Renal cortical epithelial cell (primary cell): ENCODE measurements at regions not wholly inside any gene's neighbourhood (a gene's known extent, or its start where the extent isn't known, plus 50 kb on each side); places are given as distances from the start of the nearest gene placed in this dataset.
A peak's percentile ranks its signal among the peaks of the same experiment; 100 is the strongest.
"Not testable (repeated sequence)": the region's sequence is repeated elsewhere in the genome, so short reads cannot be mapped to it uniquely, and the experiment has no call there.

Experiments
- DNase-seq: peaks from one replicate; pipeline ENCODE4 v3.0.0-alpha.2; 2011; ENCODE audit warnings: low read depth

DNA sequence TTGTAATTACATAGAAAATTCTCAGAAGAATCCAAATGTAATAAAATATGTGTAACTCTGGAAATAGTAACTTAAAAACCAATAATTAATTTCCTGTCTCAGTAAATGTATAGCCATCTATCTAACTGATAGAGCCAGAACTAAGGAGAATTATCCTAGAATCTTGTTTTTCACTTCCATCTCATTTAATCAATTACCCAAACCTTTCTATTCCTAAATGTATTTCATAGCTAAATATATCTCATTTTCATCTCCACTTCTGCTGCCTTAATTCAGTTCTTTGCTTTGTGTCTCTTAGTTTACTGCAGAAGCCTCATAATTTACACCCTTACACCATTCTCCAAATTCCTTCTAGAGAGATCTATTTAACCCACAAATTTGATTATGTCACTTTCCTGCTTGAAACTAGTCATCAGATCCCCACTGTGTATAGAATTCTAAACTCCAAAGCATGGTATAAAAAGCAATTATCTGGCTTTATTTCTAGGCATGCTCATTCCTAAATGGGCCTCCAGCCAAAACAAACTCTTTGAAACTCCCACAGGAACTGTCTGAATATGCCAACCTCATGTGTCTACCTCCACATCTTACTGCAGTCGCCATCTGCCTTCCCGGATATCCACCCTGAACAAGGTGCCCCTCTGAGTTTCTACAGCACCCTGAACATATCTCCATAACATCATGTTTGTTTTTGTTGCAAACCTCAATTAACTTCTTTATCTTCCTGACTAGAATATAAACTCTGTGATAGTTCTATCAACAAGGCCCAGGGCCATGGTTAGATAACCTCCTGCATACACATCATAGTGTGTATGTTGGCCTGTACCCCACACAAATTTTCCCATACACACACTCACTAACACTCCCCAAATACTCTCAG lies 70.5 kb upstream of the ADTRP start:
- DNase-seq = peak; percentile 80

GRCh38 chr6:11848346-11848651 lies 69.7 kb upstream of the ADTRP start:
- no peak for DNase-seq

GRCh38 chr6:11847515-11848345 lies 69.1 kb upstream of the ADTRP start:
- no peak for DNase-seq

DNA sequence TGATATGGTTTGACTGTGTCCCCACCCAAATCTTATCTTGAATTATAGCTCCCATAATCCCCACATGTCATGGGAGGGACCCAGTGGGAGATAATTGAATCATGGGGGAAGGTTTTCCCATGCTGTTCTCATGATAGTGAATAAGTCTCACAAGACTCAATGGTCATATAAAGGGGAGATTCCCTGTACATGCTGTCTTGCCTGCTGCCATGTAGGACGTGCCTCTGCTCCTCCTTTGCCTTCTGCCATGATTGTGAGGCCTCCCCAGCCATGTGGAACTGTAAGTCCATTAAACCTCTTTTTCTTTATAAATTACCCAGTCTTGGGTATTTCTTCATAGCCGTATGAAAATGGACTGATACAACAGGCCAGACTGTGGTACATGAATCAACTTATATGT lies 68.5 kb upstream of the ADTRP start:
- not testable (repeated sequence) for DNase-seq

DNA sequence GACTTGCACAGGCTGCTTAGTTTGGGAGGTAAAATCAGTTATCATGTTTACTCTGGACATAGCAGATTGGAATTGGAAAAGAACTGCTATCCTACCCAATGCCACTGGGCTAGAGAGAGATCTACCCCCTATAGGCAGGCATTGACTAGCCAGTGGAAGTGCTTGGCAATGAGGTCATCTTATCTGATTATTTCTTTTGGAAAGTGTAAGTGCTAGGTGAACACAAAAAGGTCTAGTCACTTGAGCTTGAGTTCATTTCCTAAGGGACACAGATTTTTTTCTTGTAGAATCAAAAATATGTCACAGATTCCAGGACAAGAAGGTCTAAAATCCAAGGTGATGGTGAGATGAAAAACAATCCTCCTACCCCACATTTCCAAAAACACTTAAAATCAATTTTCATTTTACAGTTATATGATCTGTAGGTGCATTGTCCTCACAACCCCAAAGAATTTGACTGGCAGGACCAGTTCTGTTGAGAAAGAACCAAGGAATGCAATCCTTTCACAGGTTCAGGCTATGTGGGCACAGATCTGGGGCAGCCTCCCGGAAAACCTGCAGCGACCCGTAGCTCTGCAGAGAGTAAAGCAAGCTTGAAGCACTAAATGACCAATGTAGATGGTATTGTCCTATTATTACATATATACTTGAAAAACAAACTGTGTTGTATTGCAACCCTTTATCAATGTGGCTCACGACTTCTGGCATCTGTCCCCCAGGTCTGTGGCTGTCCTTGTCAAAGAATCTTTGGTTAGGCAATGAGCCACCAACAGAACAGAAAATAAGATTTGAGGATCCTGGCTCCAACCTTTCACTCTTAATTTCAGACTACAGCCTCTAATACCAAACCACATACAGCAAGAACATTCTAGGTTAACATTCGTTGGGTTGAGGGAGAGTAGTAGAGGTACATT lies 67.3 kb upstream of the ADTRP start:
- peak; percentile 26 for DNase-seq

DNA sequence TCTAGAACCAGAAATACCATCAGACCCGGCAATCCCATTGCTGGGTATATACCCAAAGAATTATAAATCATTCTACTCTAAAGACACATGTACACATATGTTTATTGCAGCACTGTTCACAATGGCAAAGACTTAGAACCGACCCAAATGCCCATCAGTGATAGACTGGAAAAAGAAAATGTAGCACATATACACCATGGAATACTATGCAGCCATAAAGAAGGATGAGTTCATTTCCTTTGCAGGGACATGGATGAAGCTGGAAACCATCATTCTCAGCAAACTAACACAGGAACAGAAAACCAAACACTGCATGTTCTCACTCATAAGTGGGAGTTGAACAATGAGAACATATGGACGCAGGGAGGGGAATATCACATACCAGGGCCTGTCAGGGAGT lies 64.2 kb upstream of the ADTRP start:
- not testable (repeated sequence) for DNase-seq

DNA sequence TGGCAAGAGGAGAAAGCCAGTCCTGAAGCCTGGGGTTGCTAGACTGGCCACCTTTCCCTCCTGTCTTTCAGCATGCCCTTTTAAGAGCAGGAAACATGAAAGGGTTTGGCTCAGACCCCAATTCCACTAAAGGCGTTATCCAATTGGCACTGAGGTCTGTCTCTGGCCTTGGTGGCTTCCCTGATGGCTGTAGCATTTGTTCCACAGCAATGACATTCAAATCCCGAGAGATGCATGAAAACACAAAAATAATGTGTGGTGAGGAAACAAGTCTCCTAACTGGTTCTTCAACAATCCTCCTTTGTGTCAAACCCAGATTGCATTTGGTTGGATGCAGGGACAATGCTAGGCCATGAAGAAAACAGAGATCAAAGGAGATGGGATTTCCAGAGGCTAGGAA lies 56.5 kb upstream of the ADTRP start:
- no peak for DNase-seq

- DNase-seq = peak; percentile 62
Observed at GRCh38 chr6:11833626-11834592, 55.3 kb upstream of the ADTRP start.

DNA sequence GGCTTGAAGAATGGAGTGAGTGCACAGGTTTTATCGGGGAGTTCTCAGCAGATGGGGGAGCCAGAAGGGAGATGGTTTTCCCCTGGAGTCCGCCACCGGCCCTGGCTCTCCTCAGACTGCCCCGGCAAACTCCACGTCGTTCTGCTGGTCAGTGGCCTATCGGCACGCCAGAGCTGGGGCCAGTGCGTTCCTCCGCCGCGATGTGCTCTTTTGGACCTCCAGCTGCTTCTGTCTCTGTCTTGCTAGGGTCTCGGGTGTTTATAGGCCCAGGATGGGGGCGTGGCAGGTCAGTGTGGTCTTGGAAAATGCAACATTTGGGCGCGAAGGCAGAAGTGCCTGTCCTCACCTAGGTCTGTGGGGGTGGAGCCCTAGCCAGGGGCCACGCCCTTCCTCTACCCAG lies 53.0 kb upstream of the ADTRP start:
- no peak for DNase-seq

- no peak for DNase-seq
Observed at GRCh38 chr6:11830520-11830919, 51.9 kb upstream of the ADTRP start.

GRCh38 chr6:11830105-11830504 lies 51.5 kb upstream of the ADTRP start:
- no peak for DNase-seq

GRCh38 chr6:11828262-11828870 lies 49.8 kb upstream of the ADTRP start:
- DNase-seq = no peak
